Dendritic cell treated with granulocyte-macrophage colony-stimulating factor and Interleukin-4, amounts not matched to agents 40 ng/mL and 50 ng/mL, for 4 days (primary cell): ENCODE measurements at regions not wholly inside any gene's neighbourhood (a gene's known extent, or its start where the extent isn't known, plus 50 kb on each side); places are given as distances from the start of the nearest gene placed in this dataset.

Experiments used
- H3K27ac Mint-ChIP-seq: one replicate; pipeline ENCODE4 v1.8.0; 2022; ENCODE audit warnings: mild to moderate bottlenecking, mixed read lengths
- H3K27me3 Mint-ChIP-seq: one replicate; pipeline ENCODE4 v1.8.0; 2022; ENCODE audit warnings: mild to moderate bottlenecking, mixed read lengths
- H3K36me3 Mint-ChIP-seq: one replicate; pipeline ENCODE4 v1.8.0; 2022; ENCODE audit warnings: low read depth, mixed read lengths
- H3K4me1 Mint-ChIP-seq: one replicate; pipeline ENCODE4 v1.8.0; 2022; ENCODE audit warnings: low read depth, mixed read lengths
- H3K4me3 Mint-ChIP-seq: one replicate; pipeline ENCODE4 v1.8.0; 2022; ENCODE audit warnings: mild to moderate bottlenecking, moderate library complexity, mixed read lengths
- H3K9me3 Mint-ChIP-seq: one replicate; pipeline ENCODE4 v1.8.0; 2022; ENCODE audit warnings: mixed read lengths
- intact Hi-C: fragments of 100-400 bp; cut with micrococcal nuclease; formaldehyde crosslinking; loops from one replicate; pipeline ENCODE4 v1.15.0; 2022

DNA sequence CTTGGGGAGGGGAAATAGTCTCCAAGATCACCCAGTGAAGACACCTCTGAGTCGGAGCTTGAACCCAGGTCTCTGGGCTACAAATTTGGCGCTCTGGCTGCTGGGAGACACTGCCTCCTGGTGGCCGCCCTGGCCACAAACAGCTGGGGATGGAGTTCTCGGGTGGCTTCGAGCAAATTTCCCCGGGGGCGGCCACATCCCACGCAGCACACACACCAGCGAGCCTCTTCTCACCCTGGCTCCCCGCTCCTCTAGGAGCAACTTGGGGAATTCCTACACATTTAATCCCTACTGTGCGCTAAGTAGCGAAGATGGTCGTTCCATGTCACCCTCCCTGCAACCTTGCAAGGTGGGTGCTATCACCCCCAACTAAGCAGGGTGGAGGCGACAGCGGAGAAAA lies 66.2 kb upstream of the BEGAIN start:
- H3K27me3 Mint-ChIP-seq, result peaks cover 33% of the 10 kb centered on the region
- H3K9me3 Mint-ChIP-seq, result no peaks in the 10 kb centered on the region
- H3K36me3 Mint-ChIP-seq, result no peaks in the 10 kb centered on the region
- H3K27ac Mint-ChIP-seq, result no peak overlapping the region
- intact Hi-C loops, result loop anchor here (10.0 kb wide), 1 partner anchor 369 kb away; no protein-coding TSS in a partner anchor
- H3K4me3 Mint-ChIP-seq, result no peak overlapping the region
- H3K4me1 Mint-ChIP-seq, result no peaks in the 10 kb centered on the region

- Mint-ChIP-seq H3K4me1 (no peaks in the 10 kb centered on the region), H3K27ac (no peak overlapping the region), H3K36me3 (no peaks in the 10 kb centered on the region), H3K9me3 (no peaks in the 10 kb centered on the region), H3K27me3 (peaks cover 32% of the 10 kb centered on the region), H3K4me3 (no peak overlapping the region)
- intact Hi-C loops, result loop anchor here (2.0 to 10.0 kb wide), 3 partner anchors 213 to 369 kb away; no protein-coding TSS in a partner anchor
Observed at GRCh38 chr14:100654025-100654813, 67.0 kb upstream of the BEGAIN start.

- H3K27me3 Mint-ChIP-seq, result peaks cover 32% of the 10 kb centered on the region
- H3K4me1 Mint-ChIP-seq, result no peaks in the 10 kb centered on the region
- no peaks in the 10 kb centered on the region for H3K9me3 Mint-ChIP-seq
- H3K27ac Mint-ChIP-seq, result no peak overlapping the region
- no peak overlapping the region for H3K4me3 Mint-ChIP-seq
- intact Hi-C loops, result loop anchor here (2.0 to 10.0 kb wide), 3 partner anchors 214 to 370 kb away; no protein-coding TSS in a partner anchor
- no peaks in the 10 kb centered on the region for H3K36me3 Mint-ChIP-seq
Observed at GRCh38 chr14:100654814-100655740, 67.9 kb upstream of the BEGAIN start.

GRCh38 chr14:100655741-100656085 lies 68.5 kb upstream of the BEGAIN start:
- intact Hi-C loops, result loop anchor here (2.0 to 10.0 kb wide), 3 partner anchors 215 to 371 kb away; no protein-coding TSS in a partner anchor
- Mint-ChIP-seq H3K4me1 (no peaks in the 10 kb centered on the region), H3K36me3 (no peaks in the 10 kb centered on the region), H3K27ac (no peak overlapping the region), H3K9me3 (no peaks in the 10 kb centered on the region), H3K27me3 (peaks cover 32% of the 10 kb centered on the region), H3K4me3 (no peak overlapping the region)

GRCh38 chr14:100656996-100657395 lies 69.7 kb upstream of the DLK1 start:
- Mint-ChIP-seq H3K4me3 (no peak overlapping the region), H3K36me3 (no peaks in the 10 kb centered on the region), H3K27ac (no peak overlapping the region), H3K9me3 (no peaks in the 10 kb centered on the region), H3K4me1 (no peaks in the 10 kb centered on the region), H3K27me3 (peaks cover 32% of the 10 kb centered on the region)
- intact Hi-C loops, result loop anchor here (10.0 kb wide), 1 partner anchor 372 kb away; no protein-coding TSS in a partner anchor

- Mint-ChIP-seq H3K27ac (no peak overlapping the region), H3K27me3 (peaks cover 32% of the 10 kb centered on the region), H3K4me3 (no peak overlapping the region), H3K36me3 (no peaks in the 10 kb centered on the region), H3K9me3 (no peaks in the 10 kb centered on the region), H3K4me1 (peaks cover 2% of the 10 kb centered on the region)
- intact Hi-C loops, result loop anchor here (10.0 kb wide), 1 partner anchor 373 kb away; no protein-coding TSS in a partner anchor
Observed at GRCh38 chr14:100657780-100658179, 68.9 kb upstream of the DLK1 start.

DNA sequence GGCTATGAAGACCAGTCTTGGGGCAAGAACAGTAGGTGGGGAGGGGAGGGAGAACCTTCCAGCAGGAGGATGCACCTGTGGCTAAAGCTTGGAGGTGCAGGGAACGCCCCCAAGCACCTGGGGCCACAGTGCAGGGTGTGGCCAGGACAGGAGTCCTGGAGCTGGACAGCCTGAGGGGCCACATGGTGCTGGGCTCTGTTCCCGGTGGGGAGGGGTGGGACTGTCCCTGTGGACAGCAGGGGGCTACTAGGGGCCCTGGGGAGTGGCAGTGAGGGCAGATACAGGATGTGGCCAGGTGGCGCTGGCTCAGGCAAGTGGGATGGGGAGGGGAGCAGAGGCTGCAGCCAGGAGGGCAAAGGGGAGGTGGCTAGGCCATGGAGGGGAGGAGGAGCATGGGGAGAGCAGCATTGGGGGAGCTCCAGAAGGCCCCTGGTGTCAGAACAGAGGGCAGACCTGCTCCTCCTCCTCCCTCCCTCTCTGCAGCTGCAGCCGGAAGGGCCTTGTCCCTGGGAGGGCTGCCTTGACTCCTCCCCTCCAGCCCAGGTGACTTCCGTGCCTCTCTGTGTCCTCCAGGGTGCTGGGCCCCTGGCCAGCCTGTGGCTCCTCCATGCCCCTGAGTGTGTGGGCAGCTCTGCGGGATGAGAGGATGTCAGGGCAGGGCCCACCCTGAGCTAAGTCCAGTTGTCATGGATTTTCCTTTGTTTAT lies 68.4 kb upstream of the DLK1 start:
- H3K36me3 Mint-ChIP-seq, result no peaks in the 10 kb centered on the region
- H3K27me3 Mint-ChIP-seq, result peaks cover 32% of the 10 kb centered on the region
- no peak overlapping the region for H3K27ac Mint-ChIP-seq
- intact Hi-C loops, result loop anchor here (10.0 kb wide), 1 partner anchor 374 kb away; no protein-coding TSS in a partner anchor
- no peak overlapping the region for H3K4me3 Mint-ChIP-seq
- H3K4me1 Mint-ChIP-seq, result peaks cover 6% of the 10 kb centered on the region
- no peaks in the 10 kb centered on the region for H3K9me3 Mint-ChIP-seq

GRCh38 chr14:100659345-100660001 lies 67.2 kb upstream of the DLK1 start:
- intact Hi-C loops, result loop anchor here (10.0 kb wide), 1 partner anchor 375 kb away; no protein-coding TSS in a partner anchor

DNA sequence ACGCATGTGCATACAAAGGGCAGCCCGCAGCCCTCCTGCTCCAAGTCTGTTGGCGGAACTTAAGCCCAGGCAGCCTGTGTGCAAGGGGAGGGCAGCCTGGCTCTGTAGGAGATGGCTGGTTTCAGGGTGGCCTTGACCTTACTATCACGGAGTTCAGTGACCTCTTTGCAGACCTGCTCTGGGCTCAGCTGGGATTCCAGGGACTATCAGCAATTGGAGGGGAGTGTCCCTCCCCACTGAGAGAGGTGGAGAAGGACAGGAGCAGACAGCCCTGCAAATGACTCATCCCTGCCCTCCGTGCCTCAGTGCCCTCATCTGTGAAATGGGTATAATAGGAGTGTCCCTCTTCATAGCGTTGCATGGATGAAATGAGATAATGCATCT lies 66.2 kb upstream of the DLK1 start:
- Mint-ChIP-seq H3K27me3 (peaks cover 17% of the 10 kb centered on the region), H3K36me3 (no peaks in the 10 kb centered on the region), H3K4me1 (peaks cover 6% of the 10 kb centered on the region), H3K27ac (no peak overlapping the region), H3K4me3 (no peak overlapping the region), H3K9me3 (no peaks in the 10 kb centered on the region)
- intact Hi-C loops, result no loop called here

More at GRCh38 chr14:100659345-100660001, 67.2 kb upstream of the DLK1 start:
- Mint-ChIP-seq H3K4me1 (peaks cover 6% of the 10 kb centered on the region), H3K27me3 (peaks cover 25% of the 10 kb centered on the region), H3K4me3 (no peak overlapping the region), H3K27ac (no peak overlapping the region), H3K9me3 (no peaks in the 10 kb centered on the region), H3K36me3 (no peaks in the 10 kb centered on the region)

DNA sequence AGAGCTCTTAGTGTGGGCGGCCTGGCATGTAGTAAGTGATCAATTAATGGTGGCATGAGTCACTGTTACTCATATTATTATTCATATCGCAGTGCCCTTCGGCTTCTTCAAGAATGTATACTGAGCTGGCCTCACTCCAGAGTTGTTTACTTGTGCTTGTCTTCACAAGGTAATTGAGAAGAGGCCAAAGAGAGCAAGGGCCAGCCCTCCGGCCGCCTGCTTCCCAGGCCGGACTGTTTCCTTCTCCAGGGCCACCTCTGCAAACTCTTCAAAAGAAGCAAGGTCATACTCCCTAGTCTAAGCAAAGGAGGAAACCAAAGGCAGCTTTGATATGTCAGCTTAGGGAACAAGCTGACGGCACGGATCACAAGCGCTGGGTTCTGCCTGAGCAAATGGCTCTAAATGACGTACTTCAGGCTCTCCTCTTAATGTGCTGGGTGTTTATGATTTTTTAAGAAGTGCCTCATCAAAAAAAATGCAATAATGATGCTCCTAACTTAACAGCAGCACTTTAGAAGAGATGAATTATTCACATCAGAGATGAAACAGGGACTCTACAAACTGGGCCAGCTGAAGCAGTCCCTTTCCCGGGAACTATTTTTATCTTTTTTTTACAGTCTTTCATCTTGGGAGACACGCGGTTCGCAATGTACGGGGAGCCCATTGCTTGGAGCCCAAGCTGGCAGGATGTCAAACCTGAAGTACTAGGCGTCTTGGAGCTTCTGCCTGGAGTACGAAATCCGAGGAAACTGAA lies 65.6 kb upstream of the DLK1 start:
- Mint-ChIP-seq H3K4me1 (peaks cover 6% of the 10 kb centered on the region), H3K36me3 (no peaks in the 10 kb centered on the region), H3K4me3 (no peak overlapping the region), H3K27ac (no peak overlapping the region), H3K27me3 (peaks cover 12% of the 10 kb centered on the region), H3K9me3 (no peaks in the 10 kb centered on the region)
- intact Hi-C loops, result no loop called here

- intact Hi-C loops, result no loop called here
- peaks cover 6% of the 10 kb centered on the region for H3K4me1 Mint-ChIP-seq
- no peaks in the 10 kb centered on the region for H3K36me3 Mint-ChIP-seq
- no peaks in the 10 kb centered on the region for H3K9me3 Mint-ChIP-seq
- no peak overlapping the region for H3K27ac Mint-ChIP-seq
- peaks cover 4% of the 10 kb centered on the region for H3K27me3 Mint-ChIP-seq
- no peak overlapping the region for H3K4me3 Mint-ChIP-seq
Observed at GRCh38 chr14:100662879-100663760, 63.6 kb upstream of the DLK1 start.

- Mint-ChIP-seq H3K9me3 (no peaks in the 10 kb centered on the region), H3K27me3 (peaks cover 4% of the 10 kb centered on the region), H3K36me3 (no peaks in the 10 kb centered on the region), H3K4me1 (peaks cover 6% of the 10 kb centered on the region), H3K4me3 (no peak overlapping the region), H3K27ac (no peak overlapping the region)
- intact Hi-C loops, result no loop called here
Observed at GRCh38 chr14:100663761-100664052, 63.0 kb upstream of the DLK1 start.
